Thyroid gland (tissue), 4 donors: ENCODE measurements at regions not wholly inside any gene's neighbourhood (a gene's known extent, or its start where the extent isn't known, plus 50 kb on each side); places are given as distances from the start of the nearest gene placed in this dataset.

Source experiments
- DNase-seq, 2 donors: peaks; one replicate each; pipeline ENCODE4 v3.0.0-alpha.2; 2019
- H3K27ac ChIP-seq, 3 donors: fragments of 200-600 bp; sonication (generic); 1 replicate in 2 of 3; 2 replicates in 1 of 3; pipeline ENCODE4 v1.5.1; 2016 to 2019; ENCODE audit warnings: mild to moderate bottlenecking in 1 of 3, moderate library complexity in 1 of 3
- H3K27me3 ChIP-seq: fragments of 200-600 bp; sonication (generic); one replicate; pipeline ENCODE4 v1.5.1; 2019
- H3K36me3 ChIP-seq, 2 donors: fragments of 200-600 bp; sonication (generic); one replicate each; pipeline ENCODE4 v1.5.1; 2016 to 2019
- H3K4me1 ChIP-seq, 2 donors: fragments of 200-600 bp; sonication (generic); one replicate each; pipeline ENCODE4 v1.5.1; 2017 to 2019
- H3K4me3 ChIP-seq, 3 donors: fragments of 200-600 bp; sonication (generic); replicated peaks in 1 of 3; 1 replicate in 2 of 3; 2 replicates in 1 of 3; pipeline ENCODE4 v1.5.1; 2016; ENCODE audit warnings: mild to moderate bottlenecking in 1 of 3
- H3K9me3 ChIP-seq: fragments of 200-600 bp; sonication (generic); one replicate; pipeline ENCODE4 v1.5.1; 2017
- CTCF ChIP-seq, 6 experiments: fragments of 200-600 bp in 3 of 6; fragments of 450-650 bp in 3 of 6; sonication (generic) in 3 of 6; IDR thresholded peaks; one replicate each; pipeline ENCODE4 v1.5.1; 2016 to 2019; ENCODE audit warnings: antibody characterized with exemption in 6 of 6, mild to moderate bottlenecking in 2 of 6, inconsistent platforms in 1 of 6, moderate library complexity in 1 of 6
- POLR2A ChIP-seq, 2 donors: fragments of 450-650 bp; IDR thresholded peaks; one replicate each; pipeline ENCODE4 v1.6.1; 2017; ENCODE audit warnings: antibody characterized with exemption in 2 of 2, mild to moderate bottlenecking in 2 of 2, moderate library complexity in 1 of 2
- WGBS, 2 donors: methylation state at CpG; one replicate each; pipeline ENCODE4 v1.1.5; 2017; 5-methylcytosine and 5-hydroxymethylcytosine counted together
- intact Hi-C: fragments of 100-400 bp; cut with DNase I; formaldehyde crosslinking; loops from one replicate; pipeline ENCODE4 v1.15.1; 2023

GRCh38 chr18:68509902-68510301 is 205.0 kb downstream of the TMX3 start:
- no peaks in the 10 kb centered on the region for H3K36me3 ChIP-seq
- H3K27me3 ChIP-seq, result no peaks in the 10 kb centered on the region
- H3K27ac ChIP-seq, result no peak overlapping the region
- 79 to 81% methylated on average over 2 of the region's 2 CpGs for WGBS, 2 donors
- no peak for TF ChIP-seq CTCF (IDR thresholded peaks at IDR 0.05)
- TF ChIP-seq POLR2A (IDR thresholded peaks at IDR 0.05), result no peak
- DNase-seq, result no peak
- H3K4me1 ChIP-seq, result no peaks in the 10 kb centered on the region
- H3K4me3 ChIP-seq, result no peak overlapping the region
- intact Hi-C loops, result no loop called here
- no peaks in the 10 kb centered on the region for H3K9me3 ChIP-seq

GRCh38 chr18:68507781-68508180 is 207.1 kb downstream of the TMX3 start:
- no peaks in the 10 kb centered on the region for H3K9me3 ChIP-seq
- no peak overlapping the region for H3K4me3 ChIP-seq
- DNase-seq, result no peak
- H3K4me1 ChIP-seq, result no peaks in the 10 kb centered on the region
- intact Hi-C loops, result no loop called here
- TF ChIP-seq CTCF (IDR thresholded peaks at IDR 0.05) (no peak), POLR2A (IDR thresholded peaks at IDR 0.05) (no peak)
- WGBS, 2 donors, result 68 to 76% methylated on average over 2 of the region's 2 CpGs
- H3K27me3 ChIP-seq, result no peaks in the 10 kb centered on the region
- no peaks in the 10 kb centered on the region for H3K36me3 ChIP-seq
- H3K27ac ChIP-seq, result no peak overlapping the region

GRCh38 chr18:68505178-68505574 is 209.7 kb downstream of the TMX3 start:
- DNase-seq, result no peak
- no peak for TF ChIP-seq CTCF (IDR thresholded peaks at IDR 0.05)
- no peak for TF ChIP-seq POLR2A (IDR thresholded peaks at IDR 0.05)
- WGBS, 2 donors, result 77 to 84% methylated on average over 3 of the region's 3 CpGs

GRCh38 chr18:68504441-68505177 is 210.3 kb downstream of the TMX3 start:
- Histone ChIP-seq H3K9me3 (no peaks in the 10 kb centered on the region), H3K36me3 (no peaks in the 10 kb centered on the region), H3K27me3 (no peaks in the 10 kb centered on the region), H3K4me1 (no peaks in the 10 kb centered on the region), H3K27ac (no peak overlapping the region), H3K4me3 (no peak overlapping the region)
- intact Hi-C loops, result no loop called here
- no peak for DNase-seq
- 65 to 67% methylated on average over 2 of the region's 2 CpGs for WGBS, 2 donors
- TF ChIP-seq CTCF (IDR thresholded peaks at IDR 0.05) (no peak), POLR2A (IDR thresholded peaks at IDR 0.05) (no peak)

More at GRCh38 chr18:68505178-68505574, 209.7 kb downstream of the TMX3 start:
- intact Hi-C loops, result no loop called here
- H3K4me1 ChIP-seq, result no peaks in the 10 kb centered on the region
- no peak overlapping the region for H3K4me3 ChIP-seq
- no peaks in the 10 kb centered on the region for H3K27me3 ChIP-seq
- no peaks in the 10 kb centered on the region for H3K36me3 ChIP-seq
- H3K27ac ChIP-seq, result no peak overlapping the region
- no peaks in the 10 kb centered on the region for H3K9me3 ChIP-seq

- H3K36me3 ChIP-seq, result no peaks in the 10 kb centered on the region
- H3K4me1 ChIP-seq, result no peaks in the 10 kb centered on the region
- no peaks in the 10 kb centered on the region for H3K9me3 ChIP-seq
- no peak for TF ChIP-seq CTCF (IDR thresholded peaks at IDR 0.05)
- no peak for DNase-seq
- H3K27me3 ChIP-seq, result no peaks in the 10 kb centered on the region
- H3K4me3 ChIP-seq, result no peak overlapping the region
- intact Hi-C loops, result no loop called here
- WGBS, 2 donors, result 90 to 92% methylated on average over 4 of the region's 4 CpGs
- H3K27ac ChIP-seq, result no peak overlapping the region
These were observed 214.4 kb downstream of the TMX3 start for GRCh38 chr18:68500556-68500955.
